Psoas muscle (tissue), 7 donors: ENCODE measurements at regions not wholly inside any gene's neighbourhood (a gene's known extent, or its start where the extent isn't known, plus 50 kb on each side); places are given as distances from the start of the nearest gene placed in this dataset.

Experiments
- ATAC-seq, 4 donors: fragments of 200-7000 bp; cut with Tn5 transposase; one replicate each; pipeline ENCODE4 v1.9.1; 2020; ENCODE audit warnings: moderate library complexity in 3 of 4, mild to moderate bottlenecking in 2 of 4
- DNase-seq, 2 donors: peaks; one replicate each; pipeline ENCODE4 v3.0.0-alpha.2; 2020
- H3K27ac ChIP-seq: fragments of 200-600 bp; one replicate; pipeline ENCODE4 v1.8.0; 2022
- H3K27me3 ChIP-seq, 3 donors: fragments of 200-600 bp in 1 of 3; one replicate each; pipeline versions ENCODE4 v1.6.1 to v1.8.0; 2013 to 2022; ENCODE audit warnings: low read length in 2 of 3, mild to moderate bottlenecking in 2 of 3, moderate library complexity in 1 of 3; ENCODE audit not compliant: insufficient read depth in 3 of 3
- H3K36me3 ChIP-seq, 2 donors: fragments of 200-600 bp in 1 of 2; one replicate each; pipeline versions ENCODE4 v1.6.1 to v1.8.0; 2013 to 2022; ENCODE audit warnings: low read depth in 1 of 2, mild to moderate bottlenecking in 1 of 2, moderate library complexity in 1 of 2; ENCODE audit not compliant: insufficient read depth in 1 of 2
- H3K4me1 ChIP-seq: fragments of 200-600 bp; one replicate; pipeline ENCODE4 v1.8.0; 2022
- H3K4me3 ChIP-seq: fragments of 200-600 bp; one replicate; pipeline ENCODE4 v1.8.0; 2022; ENCODE audit warnings: mild to moderate bottlenecking
- H3K9me3 ChIP-seq: fragments of 200-600 bp; one replicate; pipeline ENCODE4 v1.8.0; 2022
- WGBS, 3 donors: extraction: QIAGEN DNeasy Blood & Tissue Kit; methylation state at CpG; one replicate each; pipeline versions ENCODE4 v1.1.6 to v1.1.7; 2013; 5-methylcytosine and 5-hydroxymethylcytosine counted together
- intact Hi-C, 2 donors: fragments of 100-400 bp; cut with DNase I; formaldehyde crosslinking; loops; one replicate each; pipeline versions ENCODE4 v1.11.0 to v1.14.2; 2022
- TF ChIP-seq, protein P1 (sequence below): fragments of 200-600 bp; IDR thresholded peaks from one replicate; pipeline ENCODE4 v1.8.0; 2022; ENCODE audit warnings: antibody characterized with exemption
- donor health status: healthy with polysubstance abuse.
- donor health status: DM: no; HTN: no; CAD: no; lungs with moderate emphysema.
- donor health status: Bipolar disorder and iron deficiency.
- donor health status: healthy.
- donor health status: DM: yes; HTN: yes; CAD: no.
- donor health status: DM: no; HTN: no; CAD: no.
- donor health status: DM: yes; HTN: yes; CAD: no.

DNA sequence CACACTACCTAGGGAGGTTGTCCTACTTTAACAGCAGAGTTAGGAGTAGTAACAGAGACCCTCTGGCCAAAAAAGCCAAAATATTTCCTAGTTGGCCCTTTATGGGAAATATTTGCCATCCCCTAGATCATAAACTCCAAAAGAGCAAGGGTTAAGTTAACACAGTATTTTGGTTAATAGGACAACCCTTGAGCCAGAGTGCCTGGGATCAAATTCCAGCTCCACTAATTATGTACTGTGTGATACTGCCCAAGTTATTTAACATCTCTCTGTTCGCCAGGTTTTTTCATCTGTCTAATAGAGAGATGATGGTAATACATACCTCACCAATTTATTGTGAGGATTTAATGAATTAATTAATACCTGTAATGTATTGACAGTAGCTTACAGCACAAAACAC, 767.4 kb downstream of the KCNJ2 start:
- no peak for ATAC-seq
- Histone ChIP-seq H3K36me3 (no peaks in the 10 kb centered on the region), H3K9me3 (no peaks in the 10 kb centered on the region), H3K27me3 (no peaks in the 10 kb centered on the region), H3K4me3 (no peak overlapping the region), H3K4me1 (no peaks in the 10 kb centered on the region), H3K27ac (no peak overlapping the region)
- no peak for DNase-seq
- TF ChIP-seq, protein P1, sequence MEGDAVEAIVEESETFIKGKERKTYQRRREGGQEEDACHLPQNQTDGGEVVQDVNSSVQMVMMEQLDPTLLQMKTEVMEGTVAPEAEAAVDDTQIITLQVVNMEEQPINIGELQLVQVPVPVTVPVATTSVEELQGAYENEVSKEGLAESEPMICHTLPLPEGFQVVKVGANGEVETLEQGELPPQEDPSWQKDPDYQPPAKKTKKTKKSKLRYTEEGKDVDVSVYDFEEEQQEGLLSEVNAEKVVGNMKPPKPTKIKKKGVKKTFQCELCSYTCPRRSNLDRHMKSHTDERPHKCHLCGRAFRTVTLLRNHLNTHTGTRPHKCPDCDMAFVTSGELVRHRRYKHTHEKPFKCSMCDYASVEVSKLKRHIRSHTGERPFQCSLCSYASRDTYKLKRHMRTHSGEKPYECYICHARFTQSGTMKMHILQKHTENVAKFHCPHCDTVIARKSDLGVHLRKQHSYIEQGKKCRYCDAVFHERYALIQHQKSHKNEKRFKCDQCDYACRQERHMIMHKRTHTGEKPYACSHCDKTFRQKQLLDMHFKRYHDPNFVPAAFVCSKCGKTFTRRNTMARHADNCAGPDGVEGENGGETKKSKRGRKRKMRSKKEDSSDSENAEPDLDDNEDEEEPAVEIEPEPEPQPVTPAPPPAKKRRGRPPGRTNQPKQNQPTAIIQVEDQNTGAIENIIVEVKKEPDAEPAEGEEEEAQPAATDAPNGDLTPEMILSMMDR = no peak
- intact Hi-C loops = no loop called here
- 62 to 93% (median 85%) methylated on average over 1 of the region's 1 CpG for WGBS, 3 donors

DNA sequence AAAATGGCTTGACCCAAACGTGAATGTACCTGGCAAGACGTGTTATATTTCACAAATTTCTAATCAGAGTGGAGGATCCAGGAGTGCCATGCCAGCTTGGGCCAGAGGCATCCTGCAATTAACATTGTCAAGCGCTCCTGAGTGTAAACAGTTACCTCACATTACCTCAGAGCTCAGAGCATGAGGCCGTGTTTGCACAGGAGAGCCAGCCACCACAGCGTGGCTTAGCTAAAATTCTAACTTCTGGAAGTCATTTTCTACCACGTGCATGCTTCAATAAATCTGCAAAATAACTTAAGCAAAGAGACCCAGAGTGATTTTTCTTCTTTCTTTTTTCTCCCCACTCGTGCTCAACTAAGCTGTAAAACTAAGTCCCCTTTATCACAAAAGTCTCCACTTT, 769.0 kb downstream of the KCNJ2 start:
- H3K9me3 ChIP-seq = no peaks in the 10 kb centered on the region
- H3K4me1 ChIP-seq = no peaks in the 10 kb centered on the region
- TF ChIP-seq, protein P1 = no peak
- H3K4me3 ChIP-seq = no peak overlapping the region
- intact Hi-C loops = no loop called here
- DNase-seq = no peak
- 48 to 56% (median 55%) methylated on average over 7 of the region's 7 CpGs for WGBS, 3 donors
- H3K27ac ChIP-seq = no peak overlapping the region
- H3K27me3 ChIP-seq = no peaks in the 10 kb centered on the region
- ATAC-seq = no peak
- H3K36me3 ChIP-seq = no peaks in the 10 kb centered on the region

DNA sequence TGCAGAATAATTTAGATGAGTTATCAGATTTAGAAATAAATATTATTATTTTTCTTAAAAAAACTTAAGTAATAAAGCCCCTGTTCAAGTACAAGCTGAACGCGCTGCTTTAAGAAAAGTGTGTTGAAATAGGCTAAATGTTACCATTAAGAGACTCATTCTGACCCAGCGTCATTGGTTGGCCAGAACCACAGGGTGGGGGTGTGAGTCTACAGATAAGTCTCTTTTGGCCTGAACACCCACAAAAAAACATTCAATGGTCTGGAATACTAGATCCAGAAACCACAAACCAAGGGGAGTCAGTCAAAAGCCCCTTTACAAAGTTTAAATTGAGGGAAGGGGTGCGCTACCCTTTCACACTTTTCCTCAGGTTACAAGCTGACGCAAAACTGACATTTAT, 776.1 kb downstream of the KCNJ2 start:
- Histone ChIP-seq H3K9me3 (no peaks in the 10 kb centered on the region), H3K36me3 (no peaks in the 10 kb centered on the region), H3K27me3 (no peaks in the 10 kb centered on the region), H3K4me1 (no peaks in the 10 kb centered on the region), H3K27ac (no peak overlapping the region), H3K4me3 (no peak overlapping the region)
- WGBS, 3 donors = 79 to 91% (median 89%) methylated on average over 5 of the region's 5 CpGs
- DNase-seq = no peak
- no peak for ATAC-seq
- TF ChIP-seq, protein P1 = no peak
- intact Hi-C loops = no loop called here

DNA sequence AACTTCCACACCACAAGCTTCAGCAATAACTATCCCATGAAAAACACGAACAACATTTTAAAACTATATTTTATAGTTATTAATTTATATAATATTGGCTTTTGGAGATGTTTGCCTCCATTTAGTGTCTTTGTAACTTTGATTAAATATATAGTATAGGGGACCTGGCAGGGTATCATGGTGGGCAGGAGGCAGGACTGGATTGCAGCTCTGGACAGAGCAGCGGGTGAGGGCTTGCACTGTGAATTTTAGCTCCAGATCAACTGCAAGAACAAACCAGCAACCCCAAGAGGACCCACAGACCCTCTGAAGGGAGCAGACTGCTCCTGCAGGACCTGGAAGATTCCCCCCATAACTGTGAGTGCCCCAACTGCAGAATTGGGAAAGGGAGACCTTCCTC, 777.9 kb downstream of the KCNJ2 start:
- TF ChIP-seq, protein P1 = no peak
- Histone ChIP-seq H3K4me1 (no peaks in the 10 kb centered on the region), H3K27me3 (no peaks in the 10 kb centered on the region), H3K4me3 (no peak overlapping the region), H3K9me3 (no peaks in the 10 kb centered on the region), H3K27ac (no peak overlapping the region), H3K36me3 (no peaks in the 10 kb centered on the region)
- DNase-seq (no peak), ATAC-seq (no peak)
- intact Hi-C loops = no loop called here
- WGBS, 3 donors = 92 to 97% (median 95%) methylated on average over 2 of the region's 2 CpGs
